Liver (tissue), 8 donors: ENCODE measurements at regions not wholly inside any gene's neighbourhood (a gene's known extent, or its start where the extent isn't known, plus 50 kb on each side); places are given as distances from the start of the nearest gene placed in this dataset.

Experiments
- DNase-seq: peaks from one replicate; pipeline ENCODE4 v3.0.0-alpha.2; 2017; ENCODE audit warnings: low spot score
- H3K27ac ChIP-seq, 2 donors: one replicate each; pipeline ENCODE4 v1.7.0; 2013; ENCODE audit warnings: inconsistent platforms in 2 of 2, low read length in 2 of 2, control low read depth in 1 of 2, low read depth in 1 of 2, mild to moderate bottlenecking in 1 of 2
- H3K27me3 ChIP-seq, 4 donors: one replicate each; pipeline versions ENCODE4 v1.6.1 to v1.7.0; 2013; ENCODE audit warnings: low read length in 3 of 4, inconsistent platforms in 1 of 4, mild to moderate bottlenecking in 1 of 4, moderate library complexity in 1 of 4; ENCODE audit not compliant: control insufficient read depth in 4 of 4, insufficient read depth in 4 of 4
- H3K36me3 ChIP-seq, 4 donors: one replicate each; pipeline versions ENCODE4 v1.6.1 to v1.7.0; 2013; ENCODE audit warnings: low read length in 3 of 4, mild to moderate bottlenecking in 3 of 4, low read depth in 1 of 4, moderate library complexity in 1 of 4; ENCODE audit not compliant: control insufficient read depth in 4 of 4, insufficient read depth in 3 of 4
- H3K4me1 ChIP-seq, 4 donors: one replicate each; pipeline versions ENCODE4 v1.6.1 to v1.7.0; 2013; ENCODE audit warnings: low read length in 3 of 4, mild to moderate bottlenecking in 3 of 4, moderate library complexity in 1 of 4; ENCODE audit not compliant: control insufficient read depth in 4 of 4, insufficient read depth in 4 of 4
- H3K4me3 ChIP-seq, 3 donors: one replicate each; pipeline versions ENCODE4 v1.6.1 to v1.7.0; 2013; ENCODE audit warnings: low read length in 3 of 3, control low read depth in 1 of 3, low read depth in 1 of 3, mild to moderate bottlenecking in 1 of 3
- H3K9ac ChIP-seq, 2 donors: one replicate each; pipeline ENCODE4 v1.7.0; 2013; ENCODE audit warnings: low read length in 2 of 2, mild to moderate bottlenecking in 2 of 2, moderate library complexity in 2 of 2, control low read depth in 1 of 2, low read depth in 1 of 2
- H3K9me3 ChIP-seq, 4 donors: one replicate each; pipeline versions ENCODE4 v1.6.1 to v1.7.0; 2013; ENCODE audit warnings: low read length in 3 of 4; ENCODE audit not compliant: control insufficient read depth in 4 of 4
- EGR1 ChIP-seq, 2 donors: IDR thresholded peaks; 2 replicates each; pipeline ENCODE4 v1.6.1; 2016 to 2018; ENCODE audit warnings: antibody characterized with exemption in 2 of 2, low read depth in 2 of 2
- FOXA2 ChIP-seq: IDR thresholded peaks from 2 replicates; pipeline ENCODE4 v1.6.1; 2016; ENCODE audit warnings: antibody characterized with exemption
- HNF4A ChIP-seq, 2 donors: conservative IDR thresholded peaks; 2 replicates each; pipeline ENCODE4 v1.6.1; 2016; ENCODE audit warnings: antibody characterized with exemption in 2 of 2, mild to moderate bottlenecking in 2 of 2
- HNF4G ChIP-seq: IDR thresholded peaks from 2 replicates; pipeline ENCODE4 v1.6.1; 2016; ENCODE audit warnings: antibody characterized with exemption
- JUND ChIP-seq, 2 donors: IDR thresholded peaks; 2 replicates each; pipeline ENCODE4 v1.6.1; 2016; ENCODE audit warnings: antibody characterized with exemption in 2 of 2
- NR2F2 ChIP-seq: IDR thresholded peaks from 2 replicates; pipeline ENCODE4 v1.6.1; 2016; ENCODE audit warnings: antibody characterized with exemption
- RAD21 ChIP-seq, 2 donors: IDR thresholded peaks; 2 replicates each; pipeline ENCODE4 v1.6.1; 2016; ENCODE audit warnings: antibody characterized with exemption in 2 of 2, mild to moderate bottlenecking in 2 of 2
- RXRA ChIP-seq, 2 donors: IDR thresholded peaks; 2 replicates each; pipeline ENCODE4 v1.6.1; 2017 to 2018; ENCODE audit warnings: antibody characterized with exemption in 2 of 2, mild to moderate bottlenecking in 1 of 2
- SP1 ChIP-seq: IDR thresholded peaks from 2 replicates; pipeline ENCODE4 v1.6.1; 2018; ENCODE audit warnings: antibody characterized with exemption, mild to moderate bottlenecking
- TAF1 ChIP-seq: conservative IDR thresholded peaks from 2 replicates; pipeline ENCODE4 v1.6.1; 2016; ENCODE audit warnings: antibody characterized with exemption, mild to moderate bottlenecking
- YY1 ChIP-seq: IDR thresholded peaks from 2 replicates; pipeline ENCODE4 v1.6.1; 2016; ENCODE audit warnings: antibody characterized with exemption, mild to moderate bottlenecking
- whole genome bisulfite sequencing: extraction: QIAGEN DNeasy Blood & Tissue Kit; methylation state at CpG from one replicate; pipeline ENCODE4 v1.1.7; 2013; 5-methylcytosine and 5-hydroxymethylcytosine counted together
- TF ChIP-seq, protein P1 (sequence below): IDR thresholded peaks from 2 replicates; pipeline ENCODE4 v1.6.1; 2016; ENCODE audit warnings: antibody characterized with exemption
- TF ChIP-seq, protein P2 (sequence below): IDR thresholded peaks from 2 replicates; pipeline ENCODE4 v1.6.1; 2016; ENCODE audit warnings: antibody characterized with exemption
- TF ChIP-seq, protein P3 (sequence below): IDR thresholded peaks from 2 replicates; pipeline ENCODE4 v1.6.1; 2016; ENCODE audit warnings: antibody characterized with exemption, mild to moderate bottlenecking
- TF ChIP-seq, protein P4 (sequence below): fragments of 150-350 bp; IDR thresholded peaks from 2 replicates; pipeline ENCODE4 v1.5.1; 2017; ENCODE audit warnings: improper control_type of control experiment, low read depth, low read length; ENCODE audit not compliant: missing input control
- TF ChIP-seq, protein P5 (sequence below): IDR thresholded peaks from 2 replicates; pipeline ENCODE4 v1.6.1; 2016; ENCODE audit warnings: antibody characterized with exemption
- donor health status: healthy.
- donor health status: healthy.
- donor health status: healthy.
- donor health status: healthy.
- donor health status: healthy.

DNA sequence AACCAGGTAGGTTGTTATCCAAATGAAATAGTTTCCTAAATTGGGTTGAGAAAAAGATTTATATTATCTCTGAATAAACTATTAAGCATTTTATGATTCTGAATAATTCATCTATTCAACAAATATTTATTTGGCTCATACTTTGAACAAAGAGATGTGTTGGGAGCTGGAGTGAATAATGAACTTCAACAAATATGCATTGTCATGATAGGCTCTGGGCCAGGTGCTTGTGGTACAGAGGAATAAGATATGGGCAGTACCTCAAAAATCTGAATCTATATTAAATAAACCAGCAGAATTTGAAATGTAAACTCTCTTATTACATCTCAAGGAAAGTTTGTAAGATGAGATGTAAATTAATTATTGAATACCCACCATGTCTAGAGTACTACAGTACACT lies 75.7 kb upstream of the DCLK2 start (continued):
- TF ChIP-seq, protein P1, sequence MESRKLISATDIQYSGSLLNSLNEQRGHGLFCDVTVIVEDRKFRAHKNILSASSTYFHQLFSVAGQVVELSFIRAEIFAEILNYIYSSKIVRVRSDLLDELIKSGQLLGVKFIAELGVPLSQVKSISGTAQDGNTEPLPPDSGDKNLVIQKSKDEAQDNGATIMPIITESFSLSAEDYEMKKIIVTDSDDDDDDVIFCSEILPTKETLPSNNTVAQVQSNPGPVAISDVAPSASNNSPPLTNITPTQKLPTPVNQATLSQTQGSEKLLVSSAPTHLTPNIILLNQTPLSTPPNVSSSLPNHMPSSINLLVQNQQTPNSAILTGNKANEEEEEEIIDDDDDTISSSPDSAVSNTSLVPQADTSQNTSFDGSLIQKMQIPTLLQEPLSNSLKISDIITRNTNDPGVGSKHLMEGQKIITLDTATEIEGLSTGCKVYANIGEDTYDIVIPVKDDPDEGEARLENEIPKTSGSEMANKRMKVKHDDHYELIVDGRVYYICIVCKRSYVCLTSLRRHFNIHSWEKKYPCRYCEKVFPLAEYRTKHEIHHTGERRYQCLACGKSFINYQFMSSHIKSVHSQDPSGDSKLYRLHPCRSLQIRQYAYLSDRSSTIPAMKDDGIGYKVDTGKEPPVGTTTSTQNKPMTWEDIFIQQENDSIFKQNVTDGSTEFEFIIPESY, result no peak
- TF ChIP-seq FOXA2 (no peak), YY1 (no peak)

DNA sequence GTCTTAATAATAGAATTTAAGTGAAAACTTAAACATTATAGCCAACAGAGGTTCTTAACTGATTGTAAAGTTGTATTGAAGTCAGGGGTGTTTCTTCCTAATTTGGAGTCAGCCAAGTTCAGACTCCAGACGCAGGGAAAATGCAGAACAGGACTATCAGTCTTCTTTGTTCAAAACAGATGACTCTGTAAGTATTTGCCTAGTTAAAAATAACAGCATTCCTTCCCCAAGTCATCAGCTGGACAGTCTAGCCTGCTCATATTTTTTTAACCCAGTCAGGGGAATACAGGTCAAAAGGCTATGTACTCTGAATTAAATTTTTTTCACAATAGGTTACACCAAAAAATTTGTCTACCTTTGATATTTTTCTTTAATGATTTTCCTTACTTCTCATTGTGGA lies 73.8 kb upstream of the DCLK2 start:
- no peaks in the 10 kb centered on the region for H3K36me3 ChIP-seq
- H3K9ac ChIP-seq, result no peak overlapping the region
- TF ChIP-seq JUND (IDR thresholded peaks at IDR 0.05), result no peak
- TF ChIP-seq RXRA (IDR thresholded peaks at IDR 0.05), result peak in 1 of 2 donors; percentile 22
- TF ChIP-seq NR2F2, result peak; percentile 87
- TF ChIP-seq SP1, result no peak
- TF ChIP-seq, protein P2, sequence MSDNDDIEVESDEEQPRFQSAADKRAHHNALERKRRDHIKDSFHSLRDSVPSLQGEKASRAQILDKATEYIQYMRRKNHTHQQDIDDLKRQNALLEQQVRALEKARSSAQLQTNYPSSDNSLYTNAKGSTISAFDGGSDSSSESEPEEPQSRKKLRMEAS, result no peak
- DNase-seq, result no peak
- H3K9me3 ChIP-seq, result no peaks in the 10 kb centered on the region
- H3K27me3 ChIP-seq, result no peaks in the 10 kb centered on the region
- WGBS, result 62% methylated on average over 1 of the region's 1 CpG
- no peak overlapping the region for H3K4me3 ChIP-seq
- H3K27ac ChIP-seq, result no peak overlapping the region
- peaks cover 0 to 11% (median 7%) of the 10 kb centered on the region in 4 donors for H3K4me1 ChIP-seq

DNA sequence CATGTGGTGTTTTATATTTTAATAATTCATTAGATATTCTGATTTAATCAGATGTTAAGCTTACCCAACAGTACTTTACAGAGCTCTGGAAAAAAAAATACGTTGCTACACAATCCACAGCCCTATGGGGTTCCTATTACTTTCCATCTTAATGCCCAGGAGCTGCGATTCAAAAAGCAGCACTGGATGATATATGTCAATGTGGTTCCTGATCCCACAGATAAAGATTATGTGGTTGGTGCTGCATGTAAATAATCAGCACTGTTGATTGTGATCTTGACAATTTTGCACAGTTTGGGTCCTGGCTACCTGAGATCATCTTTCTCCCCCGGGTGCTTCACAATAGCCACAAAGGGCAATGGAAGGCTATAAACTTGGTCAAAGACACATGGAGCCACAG lies 72.7 kb upstream of the DCLK2 start:
- no peaks in the 10 kb centered on the region for H3K27me3 ChIP-seq
- H3K4me1 ChIP-seq, result peaks cover 0 to 11% (median 5%) of the 10 kb centered on the region in 4 donors
- WGBS, result 79% methylated on average over 3 of the region's 3 CpGs
- no peak overlapping the region for H3K9ac ChIP-seq
- H3K9me3 ChIP-seq, result no peaks in the 10 kb centered on the region
- no peaks in the 10 kb centered on the region for H3K36me3 ChIP-seq
- H3K4me3 ChIP-seq, result no peak overlapping the region
- TF ChIP-seq HNF4A (conservative IDR thresholded peaks at IDR 0.05) (no peak), EGR1 (IDR thresholded peaks at IDR 0.05; ENCODE audit: low read depth in 2 of 2) (no peak), TAF1 (no peak), NR2F2 (no peak), YY1 (no peak), HNF4G (no peak), RAD21 (IDR thresholded peaks at IDR 0.05) (no peak), RXRA (IDR thresholded peaks at IDR 0.05) (no peak), JUND (IDR thresholded peaks at IDR 0.05) (no peak)
- TF ChIP-seq, protein P3, sequence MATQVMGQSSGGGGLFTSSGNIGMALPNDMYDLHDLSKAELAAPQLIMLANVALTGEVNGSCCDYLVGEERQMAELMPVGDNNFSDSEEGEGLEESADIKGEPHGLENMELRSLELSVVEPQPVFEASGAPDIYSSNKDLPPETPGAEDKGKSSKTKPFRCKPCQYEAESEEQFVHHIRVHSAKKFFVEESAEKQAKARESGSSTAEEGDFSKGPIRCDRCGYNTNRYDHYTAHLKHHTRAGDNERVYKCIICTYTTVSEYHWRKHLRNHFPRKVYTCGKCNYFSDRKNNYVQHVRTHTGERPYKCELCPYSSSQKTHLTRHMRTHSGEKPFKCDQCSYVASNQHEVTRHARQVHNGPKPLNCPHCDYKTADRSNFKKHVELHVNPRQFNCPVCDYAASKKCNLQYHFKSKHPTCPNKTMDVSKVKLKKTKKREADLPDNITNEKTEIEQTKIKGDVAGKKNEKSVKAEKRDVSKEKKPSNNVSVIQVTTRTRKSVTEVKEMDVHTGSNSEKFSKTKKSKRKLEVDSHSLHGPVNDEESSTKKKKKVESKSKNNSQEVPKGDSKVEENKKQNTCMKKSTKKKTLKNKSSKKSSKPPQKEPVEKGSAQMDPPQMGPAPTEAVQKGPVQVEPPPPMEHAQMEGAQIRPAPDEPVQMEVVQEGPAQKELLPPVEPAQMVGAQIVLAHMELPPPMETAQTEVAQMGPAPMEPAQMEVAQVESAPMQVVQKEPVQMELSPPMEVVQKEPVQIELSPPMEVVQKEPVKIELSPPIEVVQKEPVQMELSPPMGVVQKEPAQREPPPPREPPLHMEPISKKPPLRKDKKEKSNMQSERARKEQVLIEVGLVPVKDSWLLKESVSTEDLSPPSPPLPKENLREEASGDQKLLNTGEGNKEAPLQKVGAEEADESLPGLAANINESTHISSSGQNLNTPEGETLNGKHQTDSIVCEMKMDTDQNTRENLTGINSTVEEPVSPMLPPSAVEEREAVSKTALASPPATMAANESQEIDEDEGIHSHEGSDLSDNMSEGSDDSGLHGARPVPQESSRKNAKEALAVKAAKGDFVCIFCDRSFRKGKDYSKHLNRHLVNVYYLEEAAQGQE, result no peak
- TF ChIP-seq, protein P2, result no peak
- TF ChIP-seq, protein P1, result no peak
- TF ChIP-seq, protein P4, sequence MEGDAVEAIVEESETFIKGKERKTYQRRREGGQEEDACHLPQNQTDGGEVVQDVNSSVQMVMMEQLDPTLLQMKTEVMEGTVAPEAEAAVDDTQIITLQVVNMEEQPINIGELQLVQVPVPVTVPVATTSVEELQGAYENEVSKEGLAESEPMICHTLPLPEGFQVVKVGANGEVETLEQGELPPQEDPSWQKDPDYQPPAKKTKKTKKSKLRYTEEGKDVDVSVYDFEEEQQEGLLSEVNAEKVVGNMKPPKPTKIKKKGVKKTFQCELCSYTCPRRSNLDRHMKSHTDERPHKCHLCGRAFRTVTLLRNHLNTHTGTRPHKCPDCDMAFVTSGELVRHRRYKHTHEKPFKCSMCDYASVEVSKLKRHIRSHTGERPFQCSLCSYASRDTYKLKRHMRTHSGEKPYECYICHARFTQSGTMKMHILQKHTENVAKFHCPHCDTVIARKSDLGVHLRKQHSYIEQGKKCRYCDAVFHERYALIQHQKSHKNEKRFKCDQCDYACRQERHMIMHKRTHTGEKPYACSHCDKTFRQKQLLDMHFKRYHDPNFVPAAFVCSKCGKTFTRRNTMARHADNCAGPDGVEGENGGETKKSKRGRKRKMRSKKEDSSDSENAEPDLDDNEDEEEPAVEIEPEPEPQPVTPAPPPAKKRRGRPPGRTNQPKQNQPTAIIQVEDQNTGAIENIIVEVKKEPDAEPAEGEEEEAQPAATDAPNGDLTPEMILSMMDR, result no peak
- TF ChIP-seq, protein P5, sequence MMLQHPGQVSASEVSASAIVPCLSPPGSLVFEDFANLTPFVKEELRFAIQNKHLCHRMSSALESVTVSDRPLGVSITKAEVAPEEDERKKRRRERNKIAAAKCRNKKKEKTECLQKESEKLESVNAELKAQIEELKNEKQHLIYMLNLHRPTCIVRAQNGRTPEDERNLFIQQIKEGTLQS, result no peak
- no peak overlapping the region for H3K27ac ChIP-seq
- no peak for DNase-seq
